Activated CD8-positive, alpha-beta T cell treated with anti-CD3 and anti-CD28 coated beads for 36 hours (primary cell): ENCODE measurements at regions not wholly inside any gene's neighbourhood (a gene's known extent, or its start where the extent isn't known, plus 50 kb on each side); places are given as distances from the start of the nearest gene placed in this dataset.

Experiments used
- ATAC-seq: fragments of 200-7000 bp; cut with Tn5 transposase; one replicate; pipeline ENCODE4 v1.10.0; 2021; ENCODE audit warnings: mild to moderate bottlenecking, moderate library complexity
- CTCF ChIA-PET: fragments of 350-600 bp; sonication (Branson Sonifier 250); formaldehyde crosslinking; loops from one replicate; lab custom pipeline; 2021; ENCODE audit warnings: antibody characterized with exemption; lab: Charles Lee
- POLR2A ChIA-PET: fragments of 350-600 bp; sonication (Branson Sonifier 250); formaldehyde crosslinking; loops from one replicate; lab custom pipeline; 2021; ENCODE audit warnings: antibody characterized with exemption; lab: Charles Lee
- DNase-seq: peaks from one replicate; pipeline ENCODE4 v3.0.0-alpha.2; 2020
- H3K27ac Mint-ChIP-seq: one replicate; pipeline ENCODE4 v1.8.0; 2021; ENCODE audit warnings: mild to moderate bottlenecking, mixed read lengths
- H3K27me3 Mint-ChIP-seq: one replicate; pipeline ENCODE4 v1.8.0; 2021; ENCODE audit warnings: mixed read lengths
- H3K36me3 Mint-ChIP-seq: one replicate; pipeline ENCODE4 v1.8.0; 2021; ENCODE audit warnings: low read depth, mixed read lengths
- H3K4me1 Mint-ChIP-seq: one replicate; pipeline ENCODE4 v1.8.0; 2021; ENCODE audit warnings: low read depth, mixed read lengths
- H3K4me3 Mint-ChIP-seq: one replicate; pipeline ENCODE4 v1.8.0; 2021; ENCODE audit warnings: mild to moderate bottlenecking, moderate library complexity, mixed read lengths
- H3K9me3 Mint-ChIP-seq: one replicate; pipeline ENCODE4 v1.8.0; 2021; ENCODE audit warnings: mixed read lengths
- CTCF ChIP-seq: fragments of 200-600 bp; IDR thresholded peaks from one replicate; pipeline ENCODE4 v1.8.0; 2022; ENCODE audit warnings: antibody characterized with exemption, mild to moderate bottlenecking
- intact Hi-C: fragments of 100-400 bp; cut with micrococcal nuclease; formaldehyde crosslinking; loops from one replicate; pipeline ENCODE4 v1.10.0; 2022

- Mint-ChIP-seq H3K36me3 (no peaks in the 10 kb centered on the region), H3K4me1 (no peaks in the 10 kb centered on the region), H3K4me3 (no peak overlapping the region), H3K27me3 (peaks cover 2% of the 10 kb centered on the region), H3K9me3 (no peaks in the 10 kb centered on the region), H3K27ac (no peak overlapping the region)
- no peak for DNase-seq
- CTCF ChIA-PET, result no interaction called here
- no peak for ATAC-seq
- intact Hi-C loops, result no loop called here
- POLR2A ChIA-PET, result no interaction called here
- TF ChIP-seq CTCF, result no peak
These were observed 96.8 kb downstream of the SINHCAF start for GRCh38 chr12:31228811-31229792.

- POLR2A ChIA-PET, result no interaction called here
- Mint-ChIP-seq H3K4me1 (no peaks in the 10 kb centered on the region), H3K36me3 (no peaks in the 10 kb centered on the region), H3K4me3 (no peak overlapping the region), H3K9me3 (no peaks in the 10 kb centered on the region), H3K27me3 (peaks cover 2% of the 10 kb centered on the region), H3K27ac (no peak overlapping the region)
- TF ChIP-seq CTCF, result no peak
- no peak for ATAC-seq
- intact Hi-C loops, result no loop called here
- CTCF ChIA-PET, result no interaction called here
- no peak for DNase-seq
These were observed 95.9 kb downstream of the SINHCAF start for GRCh38 chr12:31230004-31230403.
